Endothelial cell of umbilical vein (primary cell): ENCODE measurements at regions not wholly inside any gene's neighbourhood (a gene's known extent, or its start where the extent isn't known, plus 50 kb on each side); places are given as distances from the start of the nearest gene placed in this dataset.

Experiments
- CTCF ChIP-seq, 2 donors: IDR thresholded peaks; 1 replicate in 1 of 2; 2 replicates in 1 of 2; pipeline ENCODE4 v1.5.1; 2011; ENCODE audit warnings: low read length in 2 of 2, mild to moderate bottlenecking in 2 of 2, moderate library complexity in 2 of 2, control low read depth in 1 of 2, inconsistent platforms in 1 of 2, low read depth in 1 of 2; ENCODE audit not compliant: insufficient read depth in 1 of 2; ENCODE audit errors: extremely low read depth in 1 of 2
- FOS ChIP-seq: IDR thresholded peaks from 2 replicates; pipeline ENCODE4 v1.6.1; 2011; ENCODE audit warnings: mild to moderate bottlenecking, low read length, moderate library complexity, borderline replicate concordance; ENCODE audit not compliant: insufficient read depth
- JUN ChIP-seq: IDR thresholded peaks from 2 replicates; pipeline ENCODE4 v1.6.1; 2011; ENCODE audit warnings: borderline replicate concordance, low read depth; ENCODE audit not compliant: insufficient read length, insufficient read depth
- MAX ChIP-seq: IDR thresholded peaks from 2 replicates; pipeline ENCODE4 v1.6.1; 2011; ENCODE audit not compliant: insufficient read depth, insufficient read length
- POLR2A ChIP-seq: IDR thresholded peaks from 2 replicates; pipeline ENCODE4 v1.6.1; 2012; ENCODE audit warnings: low read depth, mild to moderate bottlenecking, control low read depth, low read length
- POLR2AphosphoS5 ChIP-seq: IDR thresholded peaks from 2 replicates; pipeline ENCODE4 v1.6.1; 2012; ENCODE audit warnings: low read depth, mild to moderate bottlenecking, control low read depth, low read length, moderate library complexity; ENCODE audit not compliant: insufficient read depth

- no peak for TF ChIP-seq JUN
- TF ChIP-seq CTCF (IDR thresholded peaks at IDR 0.05; ENCODE audit: extremely low read depth in 1 of 2, insufficient read depth in 1 of 2, low read depth in 1 of 2, low read length in 2 of 2) = no peak
- TF ChIP-seq POLR2AphosphoS5 = no peak
- no peak for TF ChIP-seq MAX
- TF ChIP-seq POLR2A = no peak
- TF ChIP-seq FOS = no peak
These were observed 163.5 kb downstream of the TPH2 start for GRCh38 chr12:72102150-72102549.
